Neural cell (in vitro differentiated cells): ENCODE measurements at regions not wholly inside any gene's neighbourhood (a gene's known extent, or its start where the extent isn't known, plus 50 kb on each side); places are given as distances from the start of the nearest gene placed in this dataset.

Source experiments
- CTCF ChIP-seq: fragments of 450-650 bp; IDR thresholded peaks from 2 replicates; pipeline ENCODE4 v1.5.1; 2014; ENCODE audit warnings: antibody characterized with exemption, mild to moderate bottlenecking, moderate library complexity; ENCODE audit not compliant: poor library complexity, severe bottlenecking
- EP300 ChIP-seq: fragments of 450-650 bp; conservative IDR thresholded peaks from 2 replicates; pipeline ENCODE4 v1.6.1; 2014; ENCODE audit warnings: antibody characterized with exemption, mild to moderate bottlenecking, moderate library complexity; ENCODE audit not compliant: poor library complexity, severe bottlenecking
- EZH2 ChIP-seq: fragments of 200-600, 300-800 bp; shearing (Covaris generic), sonication (generic); IDR thresholded peaks from 2 replicates; pipeline ENCODE4 v1.6.1; 2014; ENCODE audit warnings: antibody characterized with exemption, low read length, borderline replicate concordance, mild to moderate bottlenecking; ENCODE audit not compliant: insufficient read depth, poor library complexity, severe bottlenecking
- POLR2AphosphoS5 ChIP-seq: IDR thresholded peaks from 2 replicates; pipeline ENCODE4 v1.6.1; 2012
- RAD21 ChIP-seq: fragments of 450-650 bp; conservative IDR thresholded peaks from 2 replicates; pipeline ENCODE4 v1.6.1; 2014; ENCODE audit warnings: antibody characterized with exemption, mild to moderate bottlenecking, moderate library complexity
- SMC3 ChIP-seq: fragments of 450-650 bp; conservative IDR thresholded peaks from 2 replicates; pipeline ENCODE4 v1.6.1; 2014; ENCODE audit warnings: antibody characterized with exemption, mild to moderate bottlenecking, moderate library complexity; ENCODE audit not compliant: poor library complexity
- TAF1 ChIP-seq: IDR thresholded peaks from 2 replicates; pipeline ENCODE4 v1.6.1; 2012; ENCODE audit warnings: low read depth
- TF ChIP-seq, protein P1 (sequence below): IDR thresholded peaks from 2 replicates; pipeline ENCODE4 v1.6.1; 2012; ENCODE audit warnings: borderline replicate concordance

DNA sequence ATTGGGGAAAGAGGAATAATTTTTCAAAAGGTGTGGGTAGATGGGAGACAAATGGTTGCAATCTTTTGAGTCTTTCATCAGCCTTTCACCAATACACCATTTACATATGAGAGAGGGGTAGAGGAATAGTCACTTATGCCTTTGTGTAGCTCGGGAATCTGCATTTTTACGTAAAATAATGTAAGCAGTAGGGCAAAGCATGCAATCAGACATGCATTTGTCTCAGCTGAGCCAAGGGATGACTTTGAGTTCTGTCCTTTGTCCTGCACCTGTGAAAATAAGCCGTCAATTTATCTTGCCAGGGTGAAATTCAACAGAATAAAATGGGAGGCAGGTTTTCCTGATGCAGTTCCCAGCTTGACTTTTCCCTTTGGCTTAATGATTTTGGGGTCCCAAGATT, 1473.4 kb upstream of the TENM3 start:
- TF ChIP-seq EZH2 (no peak), POLR2AphosphoS5 (no peak), CTCF (no peak), TAF1 (no peak), EP300 (no peak), RAD21 (no peak), SMC3 (no peak)
- TF ChIP-seq, protein P1, sequence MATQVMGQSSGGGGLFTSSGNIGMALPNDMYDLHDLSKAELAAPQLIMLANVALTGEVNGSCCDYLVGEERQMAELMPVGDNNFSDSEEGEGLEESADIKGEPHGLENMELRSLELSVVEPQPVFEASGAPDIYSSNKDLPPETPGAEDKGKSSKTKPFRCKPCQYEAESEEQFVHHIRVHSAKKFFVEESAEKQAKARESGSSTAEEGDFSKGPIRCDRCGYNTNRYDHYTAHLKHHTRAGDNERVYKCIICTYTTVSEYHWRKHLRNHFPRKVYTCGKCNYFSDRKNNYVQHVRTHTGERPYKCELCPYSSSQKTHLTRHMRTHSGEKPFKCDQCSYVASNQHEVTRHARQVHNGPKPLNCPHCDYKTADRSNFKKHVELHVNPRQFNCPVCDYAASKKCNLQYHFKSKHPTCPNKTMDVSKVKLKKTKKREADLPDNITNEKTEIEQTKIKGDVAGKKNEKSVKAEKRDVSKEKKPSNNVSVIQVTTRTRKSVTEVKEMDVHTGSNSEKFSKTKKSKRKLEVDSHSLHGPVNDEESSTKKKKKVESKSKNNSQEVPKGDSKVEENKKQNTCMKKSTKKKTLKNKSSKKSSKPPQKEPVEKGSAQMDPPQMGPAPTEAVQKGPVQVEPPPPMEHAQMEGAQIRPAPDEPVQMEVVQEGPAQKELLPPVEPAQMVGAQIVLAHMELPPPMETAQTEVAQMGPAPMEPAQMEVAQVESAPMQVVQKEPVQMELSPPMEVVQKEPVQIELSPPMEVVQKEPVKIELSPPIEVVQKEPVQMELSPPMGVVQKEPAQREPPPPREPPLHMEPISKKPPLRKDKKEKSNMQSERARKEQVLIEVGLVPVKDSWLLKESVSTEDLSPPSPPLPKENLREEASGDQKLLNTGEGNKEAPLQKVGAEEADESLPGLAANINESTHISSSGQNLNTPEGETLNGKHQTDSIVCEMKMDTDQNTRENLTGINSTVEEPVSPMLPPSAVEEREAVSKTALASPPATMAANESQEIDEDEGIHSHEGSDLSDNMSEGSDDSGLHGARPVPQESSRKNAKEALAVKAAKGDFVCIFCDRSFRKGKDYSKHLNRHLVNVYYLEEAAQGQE: no peak
